ENCODE measurements at regions not wholly inside any gene's neighbourhood (a gene's known extent, or its start where the extent isn't known, plus 50 kb on each side); places are given as distances from the start of the nearest gene placed in this dataset.

- no peak for TF ChIP-seq THRB (CRISPR knock-in tag; conservative IDR thresholded peaks at IDR 0.05)
- TF ChIP-seq ZNF586 (CRISPR knock-in tag; conservative IDR thresholded peaks at IDR 0.05), result no peak
These were observed 106.1 kb upstream of the HABP2 start (continued) for GRCh38 chr10:113446739-113447138.

- Histone ChIP-seq H3K4me3 (no peak overlapping the region), H3K9me3 (replicated peaks; ENCODE audit: control insufficient read depth, insufficient read depth, low read depth, low read length) (no peaks in the 10 kb centered on the region), H3K4me2 (ENCODE audit: insufficient read depth, low read length) (no peak overlapping the region), H2AFZ (ENCODE audit: low read depth, low read length) (no peak overlapping the region), H3K27ac (ENCODE audit: extremely low read depth, low read depth, low read length) (no peak overlapping the region), H3K27me3 (ENCODE audit: control insufficient read depth in 2 of 2, insufficient read depth in 2 of 2, low read length in 2 of 2) (peaks cover 0 to 10% of the 10 kb centered on the region in 2 experiments; a peak in 1 of 5 replicates), H3K9ac (ENCODE audit: insufficient read depth in 1 of 2, low read depth in 2 of 2, low read length in 2 of 2) (no peak overlapping the region), H4K20me1 (replicated peaks; ENCODE audit: control insufficient read depth, insufficient read depth, low read length) (no peaks in the 10 kb centered on the region), H3K79me2 (ENCODE audit: control insufficient read depth, insufficient read depth, low read length) (no peaks in the 10 kb centered on the region), H3K4me1 (replicated peaks in 1 of 2; ENCODE audit: control insufficient read depth in 2 of 2, insufficient read depth in 2 of 2, low read length in 2 of 2) (no peaks in the 10 kb centered on the region), H3K9me1 (ENCODE audit: control insufficient read depth, insufficient read depth, low read length) (no peaks in the 10 kb centered on the region), H3K36me3 (ENCODE audit: control insufficient read depth, insufficient read depth, low read length) (no peaks in the 10 kb centered on the region)
- BruUV-seq (replicated peaks), result no TSS peak
- FAIRE-seq, result no peak
- in situ Hi-C loops (cut with MboI) (no loop called here), intact Hi-C loops (cut with micrococcal nuclease) (no loop called here)
- TF ChIP-seq ZBTB7A (IDR thresholded peaks at IDR 0.05; ENCODE audit: borderline replicate concordance, control insufficient read depth, low read depth, low read length) (no peak), SNRNP70 (optimal IDR thresholded peaks at IDR 0.05; ENCODE audit: low read depth, low read length) (no peak), YBX1 (IDR thresholded peaks at IDR 0.05) (no peak), RB1 (IDR thresholded peaks at IDR 0.05; ENCODE audit: low read depth) (no peak), HDAC8 (tag; IDR thresholded peaks at IDR 0.05) (no peak), ZNF444 (CRISPR knock-in tag; IDR thresholded peaks at IDR 0.05) (no peak), ZNF253 (CRISPR knock-in tag; conservative IDR thresholded peaks at IDR 0.05) (no peak), ETV1 (tag; conservative IDR thresholded peaks at IDR 0.05; ENCODE audit: low read depth) (no peak), PTRF (tag; IDR thresholded peaks at IDR 0.05) (no peak), TAF9B (IDR thresholded peaks at IDR 0.05; ENCODE audit: partially characterized antibody) (no peak), ZNF23 (CRISPR knock-in tag; IDR thresholded peaks at IDR 0.05) (no peak), CREBBP (IDR thresholded peaks at IDR 0.05; ENCODE audit: low read depth, low read length) (no peak), ARID2 (IDR thresholded peaks at IDR 0.05) (no peak), RBM34 (IDR thresholded peaks at IDR 0.05; ENCODE audit: borderline replicate concordance, insufficient read depth, low read length) (no peak), ZNF696 (CRISPR knock-in tag; conservative IDR thresholded peaks at IDR 0.05) (no peak), IRF2 (CRISPR knock-in tag; IDR thresholded peaks at IDR 0.05) (no peak), MEF2D (tag; conservative IDR thresholded peaks at IDR 0.05; ENCODE audit: low read depth) (no peak)
- TF ChIP-seq, protein P1, sequence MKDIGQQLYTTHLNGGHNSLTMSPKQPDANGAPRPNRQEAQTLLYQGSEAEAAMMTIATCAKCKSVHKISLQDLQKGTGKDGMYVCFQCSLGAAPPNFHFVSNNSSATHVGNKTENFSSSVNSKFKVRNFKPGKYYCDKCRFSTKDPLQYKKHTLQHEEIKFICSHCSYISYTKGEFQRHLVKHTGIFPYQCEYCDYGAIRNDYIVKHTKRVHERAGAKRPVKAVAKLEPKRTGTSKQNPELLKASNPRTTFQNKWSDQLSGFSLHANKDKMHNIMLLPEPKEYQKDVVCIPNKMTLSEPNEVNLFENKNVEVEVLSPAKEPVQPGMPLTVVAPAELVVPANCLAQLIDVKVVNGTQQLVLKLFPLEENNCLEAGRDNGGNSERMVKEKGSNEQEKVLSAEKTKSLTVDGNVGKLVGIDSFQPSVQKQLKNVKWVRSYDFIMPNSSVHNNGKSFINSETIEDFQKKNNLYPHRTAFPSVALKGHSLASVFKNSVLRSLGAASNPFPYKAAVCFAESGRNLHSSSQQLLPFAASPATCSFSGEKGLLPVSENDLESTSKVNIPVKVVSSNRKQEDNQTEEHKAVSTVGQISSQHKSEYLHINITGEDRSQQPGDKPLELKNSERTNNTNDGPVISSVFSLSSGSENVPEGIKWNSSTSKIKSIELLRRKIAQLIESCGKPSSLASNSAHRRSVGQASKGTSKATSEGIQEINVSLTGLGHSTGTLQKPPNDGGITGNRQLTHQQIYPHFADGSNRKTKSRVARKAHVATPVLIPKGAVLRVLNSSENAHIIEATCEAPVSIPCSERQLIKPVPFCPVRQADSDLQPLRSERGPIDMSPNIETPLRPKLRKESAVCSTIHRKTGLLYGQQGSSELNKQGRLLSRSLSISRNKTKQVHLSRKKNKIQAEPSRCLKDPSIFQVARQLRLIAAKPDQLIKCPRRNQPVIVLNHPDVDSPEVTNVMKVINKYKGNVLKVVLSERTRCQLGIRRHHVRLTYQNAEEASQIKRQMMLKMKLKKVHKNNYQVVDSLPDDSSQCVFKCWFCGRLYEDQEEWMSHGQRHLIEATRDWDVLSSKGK (CRISPR knock-in tag; IDR thresholded peaks at IDR 0.05), result no peak
- ATAC-seq, result no peak
- POLR2A ChIA-PET, result no interaction called here
- CTCF ChIA-PET (ENCODE audit: low intra/inter-chr PET ratio), result no interaction called here
- DNase-seq (ENCODE audit: extremely low read depth in 1 of 4, low spot score in 3 of 4), result no peak
- 0% methylated on average over 1 of the region's 1 CpG for WGBS (ENCODE audit: insufficient coverage, low coverage, missing lambda C conversion rate)
These were observed 105.6 kb upstream of the HABP2 start for GRCh38 chr10:113447278-113447677.

All from K562 (cell line).